Thyroid gland (tissue), 4 donors: ENCODE measurements at regions not wholly inside any gene's neighbourhood (a gene's known extent, or its start where the extent isn't known, plus 50 kb on each side); places are given as distances from the start of the nearest gene placed in this dataset.

Experiments
- POLR2A ChIP-seq, 2 donors: fragments of 450-650 bp; IDR thresholded peaks; one replicate each; pipeline ENCODE4 v1.6.1; 2017; ENCODE audit warnings: antibody characterized with exemption in 2 of 2, mild to moderate bottlenecking in 2 of 2, moderate library complexity in 1 of 2
- TF ChIP-seq, protein P1 (sequence below), 6 experiments: fragments of 200-600 bp in 3 of 6; fragments of 450-650 bp in 3 of 6; sonication (generic) in 3 of 6; IDR thresholded peaks; one replicate each; pipeline ENCODE4 v1.5.1; 2016 to 2019; ENCODE audit warnings: antibody characterized with exemption in 6 of 6, mild to moderate bottlenecking in 2 of 6, inconsistent platforms in 1 of 6, moderate library complexity in 1 of 6

DNA sequence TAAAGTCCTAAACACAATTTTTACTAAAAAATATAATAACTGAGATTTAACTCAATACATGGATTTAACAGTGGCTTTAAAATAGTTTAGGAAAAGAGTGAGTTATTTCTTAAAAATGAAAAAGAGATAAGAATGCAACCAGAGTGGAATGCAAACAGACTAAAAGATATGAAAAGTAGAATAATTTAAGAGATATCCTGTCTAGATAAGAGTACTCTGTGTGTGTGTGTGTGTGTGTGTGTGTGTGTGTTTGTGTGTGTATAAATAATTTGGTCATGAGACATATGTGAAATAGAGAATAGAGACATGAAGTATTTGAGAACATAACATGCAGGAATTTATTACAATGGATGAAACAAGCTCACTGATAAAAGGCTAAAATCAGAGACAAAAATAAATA, 986.9 kb upstream of the CHORDC1 start:
- no peak for TF ChIP-seq POLR2A (IDR thresholded peaks at IDR 0.05)
- TF ChIP-seq, protein P1, sequence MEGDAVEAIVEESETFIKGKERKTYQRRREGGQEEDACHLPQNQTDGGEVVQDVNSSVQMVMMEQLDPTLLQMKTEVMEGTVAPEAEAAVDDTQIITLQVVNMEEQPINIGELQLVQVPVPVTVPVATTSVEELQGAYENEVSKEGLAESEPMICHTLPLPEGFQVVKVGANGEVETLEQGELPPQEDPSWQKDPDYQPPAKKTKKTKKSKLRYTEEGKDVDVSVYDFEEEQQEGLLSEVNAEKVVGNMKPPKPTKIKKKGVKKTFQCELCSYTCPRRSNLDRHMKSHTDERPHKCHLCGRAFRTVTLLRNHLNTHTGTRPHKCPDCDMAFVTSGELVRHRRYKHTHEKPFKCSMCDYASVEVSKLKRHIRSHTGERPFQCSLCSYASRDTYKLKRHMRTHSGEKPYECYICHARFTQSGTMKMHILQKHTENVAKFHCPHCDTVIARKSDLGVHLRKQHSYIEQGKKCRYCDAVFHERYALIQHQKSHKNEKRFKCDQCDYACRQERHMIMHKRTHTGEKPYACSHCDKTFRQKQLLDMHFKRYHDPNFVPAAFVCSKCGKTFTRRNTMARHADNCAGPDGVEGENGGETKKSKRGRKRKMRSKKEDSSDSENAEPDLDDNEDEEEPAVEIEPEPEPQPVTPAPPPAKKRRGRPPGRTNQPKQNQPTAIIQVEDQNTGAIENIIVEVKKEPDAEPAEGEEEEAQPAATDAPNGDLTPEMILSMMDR (IDR thresholded peaks at IDR 0.05), result no peak
